Stimulated activated CD8-positive, alpha-beta memory T cell treated with anti-CD3 and anti-CD28 coated beads, Interleukin-15, amount 100 ng/mL, for 48 hours (primary cell): ENCODE measurements at regions not wholly inside any gene's neighbourhood (a gene's known extent, or its start where the extent isn't known, plus 50 kb on each side); places are given as distances from the start of the nearest gene placed in this dataset.

ENCODE experiments used
- DNase-seq, 2 donors: peaks; one replicate each; pipeline ENCODE4 v3.0.0-alpha.2; 2020; ENCODE audit warnings: low read depth in 2 of 2

- DNase-seq, result no peak
Measured at GRCh38 chr4:14608630-14609029, 393.7 kb upstream of the CPEB2 start.

- no peak for DNase-seq
Measured at GRCh38 chr4:14614840-14615239, 387.4 kb upstream of the CPEB2 start.

- no peak for DNase-seq
Measured at GRCh38 chr4:14615671-14616070, 386.6 kb upstream of the CPEB2 start.

DNA sequence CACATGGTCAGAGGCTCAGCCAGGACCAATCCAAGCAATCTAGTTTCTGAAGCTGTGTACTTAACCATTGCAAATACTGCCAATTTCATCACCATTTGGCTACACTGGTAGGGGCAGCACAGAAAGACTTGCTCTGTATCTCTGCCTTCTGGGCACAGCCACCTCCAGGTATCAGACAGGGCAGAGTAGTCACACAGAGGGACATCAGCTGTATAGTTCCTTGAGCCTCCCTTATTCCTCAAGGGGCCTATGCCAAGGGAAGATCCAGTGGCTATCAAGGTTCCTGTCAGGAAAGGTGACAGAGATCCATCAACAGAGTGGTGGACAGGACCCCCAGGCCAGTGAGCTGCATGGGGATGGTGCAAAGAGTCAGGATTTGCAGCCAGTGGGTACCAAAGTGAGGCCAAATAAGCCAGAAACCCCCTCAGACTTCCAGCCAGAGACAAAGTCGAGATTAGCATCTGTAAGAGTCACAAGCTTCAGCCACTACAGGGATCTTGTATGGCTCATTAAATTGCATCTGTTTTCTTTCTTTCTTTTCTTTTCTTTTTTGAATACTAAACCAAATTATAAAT lies 381.6 kb upstream of the CPEB2 start:
- no peak for DNase-seq

DNA sequence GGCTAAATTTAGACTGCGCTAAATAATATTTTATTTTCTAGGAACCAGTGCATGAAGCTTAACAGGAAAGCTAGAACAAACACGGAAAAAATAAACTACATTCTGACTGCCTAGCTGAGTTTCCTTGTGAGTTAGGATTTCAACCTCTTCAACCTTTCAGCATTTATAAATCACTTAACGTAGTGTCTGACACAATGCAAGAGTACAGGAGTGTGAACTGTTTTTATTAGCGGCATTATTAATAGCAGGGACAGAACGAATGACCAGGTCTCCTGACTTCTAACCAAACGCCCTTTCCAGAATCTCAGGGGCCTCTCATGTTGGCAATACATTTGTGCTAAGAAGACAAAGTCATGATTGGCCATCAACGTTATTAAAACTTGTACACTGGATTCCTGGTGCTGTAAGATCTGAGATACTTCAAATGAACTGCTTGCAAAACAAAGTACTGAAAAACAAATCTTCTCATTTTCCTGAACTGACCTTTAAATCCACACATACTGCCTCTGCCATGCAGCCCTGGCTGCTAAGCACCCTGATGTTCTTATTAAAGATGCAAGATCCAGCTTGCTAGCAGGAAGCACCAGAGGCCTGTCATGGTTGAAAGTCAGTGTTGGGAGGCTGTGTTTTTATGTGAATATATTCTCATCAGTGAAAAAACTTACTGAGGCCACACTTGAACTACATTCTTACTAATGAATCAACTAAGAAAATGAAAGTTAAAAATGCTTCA lies 380.4 kb upstream of the CPEB2 start:
- DNase-seq, result no peak

DNA sequence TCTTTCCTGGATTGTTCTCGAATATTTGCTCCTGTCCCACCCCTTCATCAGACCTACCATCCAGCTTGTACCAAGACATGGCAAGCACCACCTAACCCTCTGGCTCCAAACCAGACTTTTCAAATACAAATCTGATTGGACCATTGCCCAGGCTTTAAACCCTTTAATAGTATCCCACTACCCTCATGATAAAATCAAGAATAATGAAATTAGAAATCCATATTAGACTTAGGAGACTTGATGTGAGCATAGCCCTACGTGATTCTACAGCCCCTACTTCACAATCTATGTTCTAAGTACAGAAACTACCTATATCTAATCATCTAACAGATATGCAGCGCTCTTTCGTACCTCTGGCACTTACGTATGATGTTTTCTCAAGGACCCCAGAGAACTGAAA lies 375.2 kb upstream of the CPEB2 start:
- DNase-seq, result no peak

- no peak for DNase-seq
Measured at GRCh38 chr4:14631806-14632440, 370.4 kb upstream of the CPEB2 start.

GRCh38 chr4:14636563-14636962 lies 365.7 kb upstream of the CPEB2 start:
- no peak for DNase-seq

- no peak for DNase-seq
Measured at GRCh38 chr4:14640476-14640875, 361.8 kb upstream of the CPEB2 start.

GRCh38 chr4:14641871-14642270 lies 360.4 kb upstream of the CPEB2 start:
- DNase-seq, result no peak

DNA sequence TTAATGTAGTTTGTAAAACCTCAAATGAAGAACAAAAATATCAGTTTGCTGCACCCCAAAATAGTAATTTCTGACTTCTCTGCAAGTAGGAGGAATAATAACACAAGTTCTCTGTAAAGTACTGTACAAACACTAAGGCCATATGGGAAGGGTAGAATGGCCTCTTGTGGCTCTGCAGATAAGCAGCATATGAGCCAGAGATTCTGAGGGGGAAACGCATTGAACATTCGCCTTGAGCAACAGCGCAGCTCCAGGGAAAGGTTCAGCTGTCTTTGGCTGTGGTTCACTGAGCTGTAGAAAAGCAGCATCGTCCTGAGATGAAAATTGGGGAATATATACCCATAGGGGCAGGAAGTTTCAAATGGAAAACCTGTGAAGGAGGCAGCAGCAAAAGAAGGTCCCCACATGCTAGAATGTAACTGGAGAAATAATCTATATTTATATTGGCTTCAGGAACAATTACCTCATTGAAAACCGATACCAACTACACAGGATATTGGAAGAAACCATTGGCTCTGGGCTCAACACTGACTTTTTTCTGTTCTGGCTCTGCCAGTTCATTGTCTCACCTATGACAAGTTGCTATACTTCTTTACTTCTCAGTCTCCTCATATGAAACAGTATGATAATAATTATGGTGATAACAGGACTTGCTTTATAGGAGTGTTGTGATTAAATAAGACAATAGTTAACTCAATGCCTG lies 357.6 kb upstream of the CPEB2 start:
- DNase-seq, result no peak

DNA sequence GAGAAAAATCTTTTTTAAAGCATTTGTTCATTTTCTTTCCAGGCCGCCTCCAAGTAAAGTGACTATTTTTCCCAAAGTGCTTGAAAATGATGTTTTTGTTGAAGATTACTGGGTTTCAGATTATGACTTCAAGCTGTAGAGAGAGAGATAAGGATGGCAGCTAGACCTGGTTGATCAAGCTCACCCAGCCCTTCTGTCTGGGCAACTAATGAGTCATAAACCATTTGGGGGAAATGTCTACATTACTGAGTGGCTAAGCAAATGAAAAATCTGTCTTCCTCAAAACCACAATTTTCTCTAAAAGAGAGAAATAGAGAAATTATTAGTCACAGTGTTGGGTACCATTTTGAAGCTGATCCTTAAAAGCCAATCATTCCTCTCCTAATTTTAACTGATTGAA lies 355.4 kb upstream of the CPEB2 start:
- DNase-seq, result no peak

- DNase-seq, result no peak
Measured at GRCh38 chr4:14650127-14650526, 352.2 kb upstream of the CPEB2 start.

GRCh38 chr4:14652522-14652921 lies 349.8 kb upstream of the CPEB2 start:
- DNase-seq, result no peak

- DNase-seq, result no peak
Measured at GRCh38 chr4:14653338-14653737, 348.9 kb upstream of the CPEB2 start.

DNA sequence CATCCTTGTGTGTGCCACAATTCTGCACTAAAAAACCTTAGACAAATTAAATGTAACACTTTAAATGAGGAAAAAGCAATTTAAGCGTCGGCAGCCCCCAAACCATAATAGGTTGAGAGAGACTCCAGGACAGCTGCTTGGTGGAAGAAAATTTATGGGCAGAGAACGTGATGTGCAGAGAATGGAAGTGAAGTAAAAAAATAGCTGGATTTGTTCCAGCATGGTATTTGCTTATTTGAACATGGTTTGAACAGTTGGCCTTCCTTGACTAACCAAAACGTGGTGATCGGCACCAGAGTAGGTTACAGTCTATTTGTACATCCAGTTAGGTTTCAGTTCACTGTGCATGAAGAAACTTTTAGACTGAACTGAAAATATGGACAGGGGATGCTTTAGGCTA lies 343.0 kb upstream of the CPEB2 start:
- no peak for DNase-seq

DNA sequence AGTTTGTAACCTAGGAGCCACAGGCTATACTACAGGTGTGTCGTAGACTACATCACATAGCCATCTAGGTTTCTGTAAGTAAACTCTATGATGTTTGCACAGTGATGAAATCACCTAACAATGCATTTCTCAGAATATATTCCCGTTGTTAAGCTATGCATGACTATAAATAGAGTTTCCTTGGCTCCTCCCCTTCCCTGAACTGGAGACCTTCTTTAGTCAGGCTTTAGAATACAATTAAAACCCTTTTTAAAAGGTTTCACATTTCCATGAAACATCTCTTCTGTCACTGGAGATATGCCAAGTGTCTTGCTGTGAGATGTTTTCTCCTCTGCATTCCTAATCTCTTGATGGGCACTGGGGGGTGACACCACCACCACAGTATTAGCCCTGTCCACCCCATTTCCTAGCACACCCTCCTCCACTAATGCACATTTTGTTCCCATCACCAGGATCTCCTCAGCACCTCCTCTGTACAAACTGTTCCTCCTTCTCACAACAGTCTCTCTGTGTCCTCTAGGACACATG lies 334.6 kb upstream of the CPEB2 start:
- no peak for DNase-seq

- no peak for DNase-seq
Measured at GRCh38 chr4:14668296-14668695, 334.0 kb upstream of the CPEB2 start.

DNA sequence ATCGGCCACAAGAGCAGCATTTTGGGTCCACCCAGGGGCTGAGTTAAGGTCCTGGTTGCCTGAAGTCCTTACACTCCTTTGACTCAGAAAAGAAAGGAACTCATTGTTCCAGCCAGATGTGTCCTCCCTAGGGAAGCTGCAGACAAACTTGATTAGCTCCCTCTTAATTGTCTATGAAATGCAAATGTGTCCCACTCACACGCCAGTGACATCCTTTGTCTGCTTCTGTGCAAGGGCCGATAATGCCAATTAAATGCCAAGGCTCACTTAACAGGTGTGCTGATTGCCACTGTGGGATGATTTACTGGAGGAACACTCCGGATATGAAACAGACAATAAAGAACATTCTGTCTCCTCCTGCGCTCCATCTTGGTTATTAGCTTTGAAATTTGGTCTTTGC lies 332.9 kb upstream of the CPEB2 start:
- DNase-seq, result no peak

GRCh38 chr4:14671146-14671545 lies 331.1 kb upstream of the CPEB2 start:
- DNase-seq, result no peak

- no peak for DNase-seq
Measured at GRCh38 chr4:14675279-14675985, 326.8 kb upstream of the CPEB2 start.

- no peak for DNase-seq
Measured at GRCh38 chr4:14679906-14680305, 322.4 kb upstream of the CPEB2 start.
